WERI-Rb-1 (cell line): ENCODE measurements at regions not wholly inside any gene's neighbourhood (a gene's known extent, or its start where the extent isn't known, plus 50 kb on each side); places are given as distances from the start of the nearest gene placed in this dataset.

ENCODE experiments used
- DNase-seq: peaks from one replicate; pipeline ENCODE4 v3.0.0-alpha.2; 2020
- H3K27ac ChIP-seq: fragments of 250-450 bp; sonication (Bioruptor Pico); 2 replicates; pipeline ENCODE4 v1.5.1; 2020; ENCODE audit warnings: mild to moderate bottlenecking, moderate library complexity
- H3K27me3 ChIP-seq: fragments of 250-450 bp; sonication (Bioruptor Pico); 2 replicates; pipeline ENCODE4 v1.5.1; 2021; ENCODE audit warnings: mild to moderate bottlenecking, low read depth, moderate library complexity; ENCODE audit not compliant: insufficient read depth, severe bottlenecking
- H3K36me3 ChIP-seq: fragments of 250-450 bp; sonication (Bioruptor Pico); 2 replicates; pipeline ENCODE4 v1.5.1; 2020; ENCODE audit warnings: mild to moderate bottlenecking, moderate library complexity
- H3K4me3 ChIP-seq: 2 replicates; pipeline ENCODE4 v1.5.1; 2011; ENCODE audit warnings: low read depth, mild to moderate bottlenecking, control low read depth, low read length
- H3K9me3 ChIP-seq: fragments of 250-450 bp; sonication (Bioruptor Pico); 2 replicates; pipeline ENCODE4 v1.5.1; 2021; ENCODE audit warnings: mild to moderate bottlenecking, moderate library complexity; ENCODE audit not compliant: severe bottlenecking
- TF ChIP-seq, protein P1 (sequence below): IDR thresholded peaks from 2 replicates; pipeline ENCODE4 v1.5.1; 2011; ENCODE audit warnings: low read depth, mild to moderate bottlenecking, control low read depth, inconsistent platforms, low read length

DNA sequence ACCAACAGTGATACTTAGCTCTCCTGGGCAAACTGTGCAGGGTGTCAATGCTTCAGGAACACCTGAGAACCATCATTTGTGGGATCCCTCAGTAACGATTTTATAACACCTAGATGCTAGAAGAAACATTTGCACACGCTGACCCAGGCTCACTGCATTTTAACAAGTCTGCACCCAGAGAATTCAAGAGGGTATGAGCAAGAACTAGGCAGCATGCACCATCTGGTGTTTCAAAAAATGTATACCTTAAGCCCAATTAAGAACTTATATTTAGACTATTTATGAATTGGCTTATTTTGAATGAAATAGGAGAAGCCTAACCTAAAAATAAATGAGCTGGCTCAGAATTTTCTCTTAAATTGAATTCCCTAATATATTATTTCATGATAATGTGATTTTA is 400.5 kb downstream of the GPATCH2 start:
- H3K36me3 ChIP-seq: no peaks in the 10 kb centered on the region
- H3K27me3 ChIP-seq: no peaks in the 10 kb centered on the region
- DNase-seq: no peak
- no peak overlapping the region for H3K27ac ChIP-seq
- no peaks in the 10 kb centered on the region for H3K9me3 ChIP-seq
- H3K4me3 ChIP-seq: no peak overlapping the region
- TF ChIP-seq, protein P1, sequence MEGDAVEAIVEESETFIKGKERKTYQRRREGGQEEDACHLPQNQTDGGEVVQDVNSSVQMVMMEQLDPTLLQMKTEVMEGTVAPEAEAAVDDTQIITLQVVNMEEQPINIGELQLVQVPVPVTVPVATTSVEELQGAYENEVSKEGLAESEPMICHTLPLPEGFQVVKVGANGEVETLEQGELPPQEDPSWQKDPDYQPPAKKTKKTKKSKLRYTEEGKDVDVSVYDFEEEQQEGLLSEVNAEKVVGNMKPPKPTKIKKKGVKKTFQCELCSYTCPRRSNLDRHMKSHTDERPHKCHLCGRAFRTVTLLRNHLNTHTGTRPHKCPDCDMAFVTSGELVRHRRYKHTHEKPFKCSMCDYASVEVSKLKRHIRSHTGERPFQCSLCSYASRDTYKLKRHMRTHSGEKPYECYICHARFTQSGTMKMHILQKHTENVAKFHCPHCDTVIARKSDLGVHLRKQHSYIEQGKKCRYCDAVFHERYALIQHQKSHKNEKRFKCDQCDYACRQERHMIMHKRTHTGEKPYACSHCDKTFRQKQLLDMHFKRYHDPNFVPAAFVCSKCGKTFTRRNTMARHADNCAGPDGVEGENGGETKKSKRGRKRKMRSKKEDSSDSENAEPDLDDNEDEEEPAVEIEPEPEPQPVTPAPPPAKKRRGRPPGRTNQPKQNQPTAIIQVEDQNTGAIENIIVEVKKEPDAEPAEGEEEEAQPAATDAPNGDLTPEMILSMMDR: no peak

DNA sequence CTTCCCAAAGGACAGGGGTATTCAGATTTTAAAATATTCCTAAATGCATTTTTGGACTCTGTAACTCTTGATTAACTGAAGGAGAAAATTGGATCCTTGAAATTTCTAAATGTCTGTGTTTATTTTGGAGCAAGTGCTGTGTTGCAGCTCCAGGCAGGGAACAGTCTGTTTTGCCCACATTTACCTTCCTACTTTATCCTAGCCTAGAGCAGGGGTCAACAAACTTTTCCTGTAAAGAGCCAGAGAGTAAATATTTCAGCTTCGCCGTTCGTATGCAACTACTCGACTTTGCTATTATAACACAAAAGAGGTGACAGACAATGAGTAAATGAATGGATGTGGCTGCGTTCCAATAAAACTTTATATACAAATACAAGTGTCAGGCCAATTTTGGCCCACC is 402.2 kb downstream of the GPATCH2 start:
- DNase-seq: no peak
- no peaks in the 10 kb centered on the region for H3K9me3 ChIP-seq

DNA sequence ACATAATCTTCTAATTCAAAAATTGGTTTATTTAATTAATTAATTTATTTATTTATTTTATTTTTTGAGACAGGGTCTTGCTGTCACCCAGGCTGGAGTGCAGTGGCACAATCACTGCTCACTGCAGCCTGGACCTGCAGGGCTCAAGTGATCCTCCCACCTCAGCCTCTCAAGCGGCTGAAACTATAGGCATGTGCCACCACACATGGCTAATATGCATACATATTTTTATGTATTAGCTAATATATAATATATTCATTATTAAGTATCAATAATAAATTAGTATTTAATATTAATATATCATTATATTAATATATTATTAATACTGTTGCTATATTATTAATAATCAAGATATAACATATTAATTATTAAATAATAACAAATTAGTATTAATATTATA is 406.7 kb downstream of the GPATCH2 start:
- DNase-seq: no peak
- Histone ChIP-seq H3K36me3 (no peaks in the 10 kb centered on the region), H3K27me3 (no peaks in the 10 kb centered on the region), H3K4me3 (no peak overlapping the region), H3K27ac (no peak overlapping the region), H3K9me3 (no peaks in the 10 kb centered on the region)
- TF ChIP-seq, protein P1: no peak

More for the DNA sequence above, 402.2 kb downstream of the GPATCH2 start:
- Histone ChIP-seq H3K27me3 (no peaks in the 10 kb centered on the region), H3K36me3 (no peaks in the 10 kb centered on the region), H3K27ac (no peak overlapping the region), H3K4me3 (no peak overlapping the region)
- TF ChIP-seq, protein P1: no peak

DNA sequence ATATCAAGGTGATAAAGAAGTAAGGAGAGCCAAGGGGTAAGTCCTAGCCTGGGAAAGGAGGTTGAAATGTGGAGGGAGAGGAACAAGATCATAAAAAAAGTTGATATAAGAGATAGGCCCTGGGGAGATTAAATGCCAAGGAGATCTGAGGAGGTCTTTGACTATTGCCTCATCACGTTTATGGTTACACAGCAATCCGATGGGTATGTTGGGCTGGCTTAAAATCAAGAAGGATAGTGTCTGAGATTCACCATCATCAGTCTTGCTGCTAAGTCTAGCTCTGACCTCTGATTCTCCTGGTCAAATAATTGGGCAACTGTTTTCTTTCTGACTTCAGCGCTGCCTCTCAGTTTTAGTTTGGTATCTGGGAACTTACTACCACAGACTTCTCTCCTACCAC is 416.3 kb downstream of the GPATCH2 start:
- TF ChIP-seq, protein P1: no peak
- Histone ChIP-seq H3K27ac (no peak overlapping the region), H3K36me3 (no peaks in the 10 kb centered on the region), H3K27me3 (no peaks in the 10 kb centered on the region), H3K4me3 (no peak overlapping the region), H3K9me3 (no peaks in the 10 kb centered on the region)
- DNase-seq: no peak

DNA sequence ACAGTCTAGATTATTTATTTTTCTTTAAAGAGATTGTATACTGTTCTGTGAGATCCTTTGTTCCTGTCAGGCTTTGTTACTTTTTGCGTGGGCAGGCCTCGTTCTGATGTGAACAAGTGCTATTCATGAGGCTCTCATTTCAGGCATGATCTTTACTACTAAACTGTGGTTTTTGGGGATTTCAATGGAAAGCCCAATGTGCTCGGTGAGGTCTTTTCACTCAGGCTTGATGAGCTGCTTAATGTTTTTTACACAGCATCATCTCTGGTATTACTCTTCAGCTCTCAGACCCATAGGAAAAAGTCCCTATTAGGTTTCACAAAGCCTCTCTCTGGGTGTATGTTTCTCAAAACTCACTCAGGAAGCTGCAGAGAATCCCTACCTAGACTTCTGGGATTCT is 419.4 kb downstream of the GPATCH2 start:
- TF ChIP-seq, protein P1: no peak
- DNase-seq: no peak
- Histone ChIP-seq H3K4me3 (no peak overlapping the region), H3K36me3 (no peaks in the 10 kb centered on the region), H3K9me3 (no peaks in the 10 kb centered on the region), H3K27me3 (no peaks in the 10 kb centered on the region), H3K27ac (no peak overlapping the region)

DNA sequence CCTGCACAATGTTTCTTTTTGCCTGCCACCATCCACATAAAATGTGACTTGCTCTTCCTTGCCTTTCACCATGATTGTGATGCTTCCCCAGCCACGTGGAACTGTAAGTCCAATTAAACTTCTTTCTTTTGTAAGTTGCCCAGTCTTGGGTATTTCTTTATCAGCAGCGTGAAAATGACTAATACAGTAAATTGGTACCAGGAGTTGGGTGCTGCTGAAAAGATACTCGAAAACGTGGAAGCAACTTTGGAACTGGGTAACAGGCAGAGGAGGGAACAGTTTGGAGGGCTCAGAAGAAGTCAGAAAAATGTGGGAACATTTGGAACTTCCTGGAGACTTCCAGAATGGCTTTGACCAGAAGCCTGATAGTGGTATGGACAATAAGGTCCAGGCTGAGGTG is 425.3 kb downstream of the GPATCH2 start:
- TF ChIP-seq, protein P1: no peak
- Histone ChIP-seq H3K9me3 (no peaks in the 10 kb centered on the region), H3K27ac (no peak overlapping the region), H3K36me3 (no peaks in the 10 kb centered on the region), H3K27me3 (no peaks in the 10 kb centered on the region), H3K4me3 (no peak overlapping the region)
- DNase-seq: no peak
